ENCODE measurements at regions not wholly inside any gene's neighbourhood (a gene's known extent, or its start where the extent isn't known, plus 50 kb on each side); places are given as distances from the start of the nearest gene placed in this dataset.

GRCh38 chrX:9131066-9131465 lies 97.1 kb upstream of the FAM9B start:
- 89% methylated on average over 4 of the region's 4 CpGs; no CpG with 5 or more reads in 1 of the 2 donors for WGBS, 2 donors (ENCODE audit: low coverage in 1 of 2)
- Histone ChIP-seq H3K4me3 (no peak overlapping the region), H3K36me3 (no peaks in the 10 kb centered on the region), H3K9me3 (no peaks in the 10 kb centered on the region), H3K27me3 (no peaks in the 10 kb centered on the region), H3K27ac (no peak overlapping the region), H3K4me1 (no peaks in the 10 kb centered on the region)
- intact Hi-C loops (cut with DNase I; ENCODE audit: low total_unique reads), result no loop called here
- DNase-seq, result no peak
- TF ChIP-seq CTCF (IDR thresholded peaks at IDR 0.05) (no peak), POLR2A (IDR thresholded peaks at IDR 0.05) (no peak)
- in situ Hi-C loops (cut with MboI; ENCODE audit: low pct_ligation_motif_present in 1 of 4, low pct_unique_long_range_greater_than_20kb in 1 of 4, low sequenced_read_pairs in 3 of 4), result no loop called here

- in situ Hi-C loops (cut with MboI; ENCODE audit: low pct_ligation_motif_present in 1 of 4, low pct_unique_long_range_greater_than_20kb in 1 of 4, low sequenced_read_pairs in 3 of 4) (no loop called here), intact Hi-C loops (cut with DNase I; ENCODE audit: low total_unique reads) (no loop called here)
- TF ChIP-seq EP300 (IDR thresholded peaks at IDR 0.05; ENCODE audit: low read depth) (no peak), CTCF (IDR thresholded peaks at IDR 0.05) (no peak)
- no peaks in the 10 kb centered on the region for H3K27me3 ChIP-seq
- no peaks in the 10 kb centered on the region for H3K4me1 ChIP-seq
- H3K27ac ChIP-seq, result no peak overlapping the region
- no peaks in the 10 kb centered on the region for H3K9me3 ChIP-seq
- no peak overlapping the region for H3K4me3 ChIP-seq
- no peaks in the 10 kb centered on the region for H3K36me3 ChIP-seq
- 74% methylated on average over 5 of the region's 5 CpGs; no CpG with 5 or more reads in 1 of the 2 donors for WGBS, 2 donors (ENCODE audit: low coverage in 1 of 2)
- DNase-seq, result no peak
Measured at GRCh38 chrX:9132036-9132638, 98.2 kb upstream of the FAM9B start.

- WGBS, 2 donors (ENCODE audit: low coverage in 1 of 2), result 56% methylated on average over 1 of the region's 1 CpG; no CpG with 5 or more reads in 1 of the 2 donors
- H3K27me3 ChIP-seq, result no peaks in the 10 kb centered on the region
- intact Hi-C loops (cut with DNase I; ENCODE audit: low total_unique reads), result no loop called here
- H3K36me3 ChIP-seq, result no peaks in the 10 kb centered on the region
- H3K4me3 ChIP-seq, result no peak overlapping the region
- H3K27ac ChIP-seq, result no peak overlapping the region
- TF ChIP-seq POLR2A (IDR thresholded peaks at IDR 0.05) (no peak), CTCF (IDR thresholded peaks at IDR 0.05) (no peak), EP300 (IDR thresholded peaks at IDR 0.05; ENCODE audit: low read depth) (no peak), POLR2AphosphoS5 (IDR thresholded peaks at IDR 0.05) (no peak)
- H3K9me3 ChIP-seq, result no peaks in the 10 kb centered on the region
- no peaks in the 10 kb centered on the region for H3K4me1 ChIP-seq
- no peak for DNase-seq
- in situ Hi-C loops (cut with MboI; ENCODE audit: low pct_ligation_motif_present in 1 of 4, low pct_unique_long_range_greater_than_20kb in 1 of 4, low sequenced_read_pairs in 3 of 4), result no loop called here
Measured at GRCh38 chrX:9133426-9133825, 99.5 kb upstream of the FAM9B start.

GRCh38 chrX:9134366-9134765 lies 100.4 kb upstream of the FAM9B start:
- H3K9me3 ChIP-seq, result no peaks in the 10 kb centered on the region
- no peak overlapping the region for H3K4me3 ChIP-seq
- H3K27ac ChIP-seq, result no peak overlapping the region
- WGBS, 2 donors (ENCODE audit: low coverage in 1 of 2), result 70% methylated on average over 6 of the region's 6 CpGs; no CpG with 5 or more reads in 1 of the 2 donors
- intact Hi-C loops (cut with DNase I; ENCODE audit: low total_unique reads) (no loop called here), in situ Hi-C loops (cut with MboI; ENCODE audit: low pct_ligation_motif_present in 1 of 4, low pct_unique_long_range_greater_than_20kb in 1 of 4, low sequenced_read_pairs in 3 of 4) (no loop called here)
- no peak for DNase-seq
- TF ChIP-seq POLR2A (IDR thresholded peaks at IDR 0.05) (no peak), CTCF (IDR thresholded peaks at IDR 0.05) (no peak), POLR2AphosphoS5 (IDR thresholded peaks at IDR 0.05) (no peak), EP300 (IDR thresholded peaks at IDR 0.05; ENCODE audit: low read depth) (no peak)
- H3K36me3 ChIP-seq, result no peaks in the 10 kb centered on the region
- H3K4me1 ChIP-seq, result no peaks in the 10 kb centered on the region
- H3K27me3 ChIP-seq, result no peaks in the 10 kb centered on the region
